ENCODE measurements at regions not wholly inside any gene's neighbourhood (a gene's known extent, or its start where the extent isn't known, plus 50 kb on each side); places are given as distances from the start of the nearest gene placed in this dataset.

DNA sequence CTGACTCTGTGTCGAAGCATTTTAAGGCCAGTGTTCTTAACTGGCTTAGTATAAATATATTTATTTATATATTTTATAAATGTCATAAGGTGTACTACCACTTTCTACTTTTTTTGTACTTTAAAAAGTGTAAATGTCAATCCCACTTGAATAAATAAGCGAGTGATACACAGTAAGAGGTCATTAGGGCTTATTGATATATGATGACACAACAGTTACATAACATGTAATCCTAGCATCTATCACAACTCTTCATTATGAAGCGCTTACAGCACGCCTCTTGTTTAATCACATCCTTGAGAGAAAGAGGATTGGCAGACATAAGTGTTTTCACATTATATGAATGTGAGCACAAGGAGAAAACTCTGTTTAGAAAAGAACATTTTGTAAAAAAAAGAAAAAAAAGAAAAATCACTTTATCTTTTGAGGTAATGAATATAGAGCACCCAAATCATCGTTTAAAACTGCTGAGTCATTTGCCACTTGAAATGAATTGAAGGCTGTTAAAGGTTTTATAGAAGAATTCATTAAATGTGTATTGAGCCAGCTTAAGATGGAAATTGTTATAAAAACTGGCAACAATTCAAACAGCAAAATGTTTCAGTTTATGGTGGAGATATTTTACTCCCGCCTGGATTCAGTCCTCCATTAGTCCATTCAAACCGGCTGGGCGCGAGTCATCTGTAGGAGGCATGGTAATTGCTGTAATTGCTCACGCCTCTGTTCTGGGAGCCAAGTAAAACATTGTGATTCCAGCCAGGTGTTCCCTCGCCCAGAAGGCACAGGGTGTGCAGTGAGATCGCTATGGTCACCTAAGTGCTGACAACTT is 627.3 kb upstream of the KIRREL3 start:
- no peak for DNase-seq

DNA sequence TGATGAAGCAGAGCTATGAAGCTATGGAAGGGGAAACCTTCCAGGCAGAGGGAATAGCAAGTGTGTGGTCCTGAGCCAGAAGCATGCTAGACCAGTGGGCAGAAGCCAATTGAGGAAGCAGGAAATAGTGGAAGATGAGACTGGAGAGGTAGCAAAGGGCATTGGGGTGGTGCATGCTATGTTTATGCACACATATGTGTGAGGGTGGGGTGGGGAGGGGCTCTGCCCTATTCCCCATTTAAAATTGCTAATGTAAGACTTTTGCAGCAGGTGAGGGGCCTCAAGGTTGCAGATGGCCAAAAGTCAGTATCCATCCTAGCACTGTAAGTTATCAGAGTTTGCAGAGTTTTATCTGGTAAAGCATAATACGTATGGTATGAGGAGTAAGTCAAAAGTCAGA is 626.6 kb upstream of the KIRREL3 start:
- no peak for DNase-seq

DNA sequence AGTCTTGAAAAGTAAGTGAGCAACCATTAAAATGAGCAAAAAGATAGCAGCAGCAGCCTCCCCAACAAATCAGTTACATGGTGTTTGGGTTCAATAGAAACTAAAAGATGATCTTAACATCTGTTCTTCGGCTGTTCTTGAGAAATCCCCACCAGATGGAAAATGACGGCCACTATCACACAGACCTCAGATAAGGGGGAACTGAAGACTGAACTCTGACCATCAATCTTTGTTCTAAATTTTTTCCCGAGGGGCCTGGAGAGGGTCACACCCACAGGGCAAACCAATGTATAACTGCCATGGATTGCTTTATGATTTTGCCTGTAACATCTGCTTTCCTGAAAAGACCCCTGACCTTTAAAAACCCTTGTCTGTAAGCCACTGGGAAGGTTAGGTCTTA is 624.8 kb upstream of the KIRREL3 start:
- no peak for DNase-seq

DNA sequence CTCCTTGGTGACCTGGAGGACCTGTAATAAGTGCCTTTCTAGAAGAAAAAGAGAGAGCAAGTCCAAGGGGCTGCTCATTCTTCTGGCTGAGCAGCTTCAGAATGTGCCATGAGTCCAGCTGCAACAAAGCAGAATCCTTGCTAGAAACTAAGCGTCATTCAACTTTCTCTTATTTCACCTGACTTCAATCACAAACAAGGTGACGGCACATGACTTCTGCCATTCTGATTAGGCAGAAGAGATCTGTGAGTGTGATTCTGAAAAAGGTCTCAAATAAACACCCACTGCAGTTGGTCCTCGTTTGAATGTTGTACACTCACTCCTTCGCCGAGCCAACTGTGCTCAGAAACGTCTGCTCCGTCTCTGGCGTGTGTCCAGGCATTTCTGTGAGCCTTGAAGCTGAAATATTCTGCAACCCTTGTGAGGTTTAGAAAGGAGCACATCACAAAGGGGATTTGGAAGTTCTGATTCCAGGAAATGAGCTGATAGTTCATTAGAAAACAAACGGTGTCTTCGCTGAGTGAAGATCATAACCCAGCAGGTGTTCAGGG is 623.8 kb upstream of the KIRREL3 start:
- no peak for DNase-seq

DNA sequence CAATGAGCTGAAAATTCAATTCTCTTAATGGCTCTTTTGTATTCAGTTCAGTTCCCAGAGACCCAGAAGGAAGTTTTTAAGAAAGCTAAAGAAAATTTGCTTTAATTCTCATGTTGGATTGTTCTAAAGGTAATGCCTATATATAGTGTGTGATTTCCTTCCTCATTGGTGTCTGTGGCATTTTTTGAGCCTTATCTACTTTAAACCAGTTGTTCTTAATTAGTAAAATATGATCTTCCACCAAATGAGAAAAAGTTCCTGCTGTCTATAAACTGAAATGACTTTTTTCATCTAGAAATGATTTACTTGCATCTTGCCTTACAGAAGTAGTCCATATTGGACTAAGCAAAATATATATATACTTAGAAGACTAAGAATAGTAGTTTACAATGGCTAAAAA is 622.1 kb upstream of the KIRREL3 start:
- no peak for DNase-seq

DNA sequence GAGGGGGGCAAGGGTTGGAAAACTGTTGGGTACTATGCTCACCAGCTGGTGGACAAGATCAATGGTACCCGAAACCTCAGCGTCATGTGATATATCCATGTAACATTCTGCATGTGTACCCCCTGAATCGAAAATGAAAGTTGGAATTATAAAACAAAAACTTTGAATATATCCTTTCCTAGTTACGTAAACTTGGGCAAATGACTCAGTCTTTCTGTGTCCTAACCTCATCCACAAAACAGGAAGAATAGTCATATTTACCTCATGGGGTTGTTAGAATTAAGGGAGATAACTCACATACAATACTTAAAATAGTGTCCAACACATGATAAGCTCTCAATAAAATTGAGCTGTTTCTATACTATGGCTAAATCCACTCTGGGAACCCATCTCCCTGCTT is 620.1 kb upstream of the KIRREL3 start:
- peak; percentile 1 to 13 for DNase-seq

DNA sequence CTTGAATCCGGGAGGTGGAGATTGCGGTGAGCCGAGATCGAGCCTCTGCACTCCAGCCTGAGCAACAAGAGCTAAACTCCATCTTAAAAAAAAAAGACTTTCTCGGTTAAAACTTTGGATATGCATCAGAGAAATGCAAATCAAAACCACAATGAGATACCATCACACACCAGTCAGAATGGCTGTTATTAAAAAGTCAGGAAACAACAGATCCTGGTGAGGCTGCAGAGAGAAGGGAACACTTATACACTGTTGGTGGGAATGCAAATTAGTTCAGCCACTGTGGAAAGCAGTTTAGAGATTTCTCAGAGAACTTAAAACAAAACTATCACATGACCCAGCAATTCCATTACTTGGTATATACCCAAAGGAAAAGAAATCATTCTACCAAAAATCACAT is 619.4 kb upstream of the KIRREL3 start:
- DNase-seq, result no peak

DNA sequence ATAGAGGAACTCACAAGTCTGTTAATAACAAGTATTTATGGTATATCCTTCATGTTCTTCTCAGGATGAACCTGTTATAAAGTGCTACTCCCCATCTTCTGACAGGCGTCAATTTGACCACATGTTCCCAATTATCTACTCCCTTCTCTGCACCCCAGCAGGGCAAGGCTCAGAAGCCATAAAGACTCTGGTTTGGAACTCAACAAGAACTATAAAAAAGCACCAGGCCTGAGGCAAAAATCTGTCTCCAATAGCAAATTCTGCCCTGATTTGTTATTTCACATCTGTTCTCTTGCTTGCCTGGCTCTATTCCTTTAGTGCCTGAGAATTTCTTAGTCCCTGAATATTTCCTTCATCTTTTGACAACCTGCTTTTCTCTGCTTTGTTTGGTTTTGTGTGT is 618.2 kb upstream of the KIRREL3 start:
- DNase-seq, result no peak

DNA sequence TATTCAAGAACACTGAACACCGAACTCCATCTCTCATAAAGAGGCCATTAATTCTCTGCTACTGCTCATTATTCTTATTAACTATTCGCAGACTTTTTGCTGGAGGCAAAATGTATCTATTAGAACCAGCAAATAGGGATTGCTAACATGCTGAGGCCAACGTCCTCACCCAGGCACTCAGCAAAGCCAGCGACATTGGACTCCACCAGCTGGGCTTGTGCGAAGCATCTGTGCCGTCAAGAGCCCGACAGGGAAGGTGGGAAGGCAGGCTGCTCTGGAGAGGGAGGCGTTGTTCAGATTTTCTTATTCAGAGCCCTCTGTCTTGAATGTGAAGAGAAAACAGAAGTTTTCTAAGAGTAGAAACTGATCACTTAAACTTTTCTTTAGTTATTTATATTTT is 615.6 kb upstream of the KIRREL3 start:
- no peak for DNase-seq

DNA sequence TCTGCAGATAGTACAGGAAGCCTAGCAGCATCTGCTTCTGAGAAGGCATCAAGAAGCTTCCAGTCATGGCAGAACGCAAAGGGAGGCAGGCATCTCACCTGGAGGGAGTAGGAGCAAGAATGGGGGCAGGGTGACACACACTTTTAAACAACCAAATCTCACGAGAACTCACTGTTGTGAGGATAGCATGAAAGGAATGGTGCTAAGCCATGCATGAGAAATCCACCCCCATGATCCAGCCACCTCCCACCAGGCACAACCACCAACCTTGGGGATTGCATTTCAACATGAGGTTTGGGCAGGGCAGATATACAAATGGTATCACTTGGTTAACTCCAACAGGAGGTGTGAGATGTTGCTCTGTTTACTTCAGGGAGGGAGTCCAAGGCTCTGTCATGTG is 612.0 kb upstream of the KIRREL3 start:
- DNase-seq, result no peak

DNA sequence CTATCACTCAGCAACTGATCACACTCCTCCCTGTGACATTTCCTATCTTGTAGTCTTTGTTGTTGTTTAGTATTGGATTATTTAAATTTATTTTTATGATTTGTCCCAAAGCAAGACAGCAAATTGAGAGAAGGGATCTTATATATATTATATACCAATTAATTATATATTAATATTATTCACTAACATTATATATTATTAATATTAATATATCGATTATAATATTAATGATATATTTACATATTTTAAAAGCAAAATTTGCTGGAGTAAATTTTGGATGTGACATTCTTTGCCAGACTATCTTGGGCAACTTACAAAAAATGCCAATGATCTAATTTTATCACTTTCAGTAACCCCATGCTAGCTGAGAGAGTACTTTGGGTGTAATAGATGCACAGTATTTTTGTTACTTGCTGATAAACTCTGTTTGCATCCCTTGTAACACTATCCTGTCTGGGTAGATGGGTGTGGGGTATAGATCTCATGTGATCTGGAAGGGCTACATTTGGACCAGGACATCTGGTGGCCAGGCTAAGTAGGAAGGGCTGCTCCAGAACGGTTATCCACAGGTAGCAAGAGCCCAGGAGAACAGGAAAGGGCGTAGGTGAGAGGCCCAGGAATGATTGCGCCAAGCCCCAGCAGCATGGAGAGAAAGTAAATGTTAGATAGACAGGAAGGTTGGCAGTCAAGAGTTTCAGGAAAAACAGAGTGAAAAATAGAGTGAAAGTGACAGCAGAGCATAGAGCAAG is 608.6 kb upstream of the KIRREL3 start:
- no peak for DNase-seq

DNA sequence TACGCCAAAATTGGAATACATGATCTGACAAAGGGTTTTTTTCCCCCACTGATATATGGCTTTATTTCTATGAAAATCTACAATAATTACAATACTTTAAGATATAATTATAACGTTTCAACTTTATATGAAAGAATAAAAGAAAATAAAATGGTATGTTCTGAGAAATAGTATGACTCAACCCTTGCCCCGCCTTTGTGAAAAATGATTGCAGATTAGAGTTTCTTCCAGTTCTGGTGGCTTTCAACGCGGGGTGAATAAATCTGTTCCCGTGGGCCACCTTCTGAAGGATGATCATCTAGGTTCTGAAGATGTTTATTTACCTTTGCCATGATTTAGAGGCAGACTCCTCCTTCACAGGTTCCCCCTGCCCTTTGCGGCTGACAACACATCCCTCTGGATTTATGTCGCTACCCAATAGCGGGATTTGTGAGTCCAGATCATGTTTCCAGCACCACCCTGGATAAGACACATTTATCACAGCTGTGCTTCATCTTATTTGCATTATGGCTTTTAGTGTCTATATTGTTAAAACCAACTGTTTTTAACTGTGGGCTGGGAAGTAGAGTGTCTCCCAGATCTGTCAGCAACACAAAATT is 607.0 kb upstream of the KIRREL3 start:
- DNase-seq, result no peak

DNA sequence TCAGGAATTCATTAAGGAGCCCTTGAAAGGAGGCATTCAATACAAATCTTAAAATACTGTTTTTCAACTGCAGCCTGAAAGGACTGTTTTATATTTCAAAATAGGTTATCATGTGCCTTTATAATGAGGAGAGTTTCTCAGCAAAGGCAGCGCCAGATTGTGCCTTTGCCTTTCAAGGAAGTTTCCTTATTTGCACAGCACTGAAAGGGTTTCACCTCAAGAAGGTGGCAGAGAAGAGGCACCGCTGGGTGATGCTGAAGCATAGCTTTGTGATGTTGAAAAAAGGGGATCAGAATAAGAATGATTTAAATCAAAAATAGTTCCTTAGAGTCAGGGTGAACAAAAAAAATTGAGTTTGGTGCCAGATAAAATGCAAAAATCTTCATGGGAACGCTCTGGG is 601.0 kb upstream of the KIRREL3 start:
- no peak for DNase-seq

DNA sequence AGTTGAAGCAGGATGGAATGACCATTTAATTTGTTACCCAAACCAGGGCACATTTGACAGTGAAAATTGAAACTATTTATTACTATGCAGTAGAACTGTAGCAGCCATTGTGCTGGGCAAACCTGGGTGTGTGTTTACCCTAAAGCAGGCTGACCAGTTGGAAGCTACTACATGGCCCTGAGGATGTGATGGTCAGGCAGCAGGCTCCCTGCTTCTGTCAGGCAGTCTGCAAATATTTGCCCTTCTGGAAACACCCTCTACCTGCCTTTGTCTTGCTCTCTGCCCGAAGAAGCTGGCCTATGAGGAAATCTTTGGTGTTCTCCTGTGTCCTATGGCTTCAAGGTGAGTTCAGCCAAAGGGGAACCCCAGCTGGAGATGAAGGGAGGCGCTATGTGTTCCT is 600.1 kb upstream of the KIRREL3 start:
- no peak for DNase-seq

DNA sequence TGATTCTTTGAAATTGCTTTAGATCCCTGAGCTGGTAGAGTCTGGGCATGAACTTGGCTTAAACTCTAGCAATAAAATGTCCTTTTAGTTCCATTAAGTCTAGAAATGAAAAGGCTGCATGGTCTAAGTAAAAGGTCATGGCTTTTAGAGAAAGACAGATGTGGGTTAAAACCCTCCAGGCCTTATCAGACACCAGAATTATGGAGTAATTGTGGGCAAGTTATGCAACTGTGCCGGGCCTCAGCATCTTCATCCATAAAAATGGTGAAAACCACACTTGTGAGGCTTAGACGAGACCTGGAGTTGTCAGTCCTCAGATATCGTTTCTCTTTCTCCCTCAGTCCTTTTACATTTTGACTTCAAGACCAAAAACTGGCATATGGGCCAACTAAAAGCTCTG is 597.9 kb upstream of the KIRREL3 start:
- DNase-seq, result no peak

DNA sequence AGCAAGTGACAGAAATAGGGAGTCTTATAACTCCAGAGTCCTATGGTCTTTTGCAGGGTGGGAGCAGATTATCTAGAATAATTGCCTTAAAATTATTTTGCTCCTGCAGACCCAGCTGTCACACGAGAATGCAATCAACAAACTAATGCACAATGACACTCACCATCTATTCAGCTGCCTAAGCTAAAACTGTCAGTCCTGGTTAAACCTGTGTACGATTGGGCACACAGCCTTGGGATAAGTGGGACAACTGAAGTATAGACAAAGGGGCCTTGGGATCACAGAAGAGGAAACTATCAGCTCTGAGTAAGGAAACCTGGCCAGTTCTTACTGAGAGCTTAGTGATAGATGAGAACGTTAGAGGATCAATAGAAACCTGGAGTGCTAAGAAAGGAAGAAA is 595.9 kb upstream of the KIRREL3 start:
- no peak for DNase-seq

DNA sequence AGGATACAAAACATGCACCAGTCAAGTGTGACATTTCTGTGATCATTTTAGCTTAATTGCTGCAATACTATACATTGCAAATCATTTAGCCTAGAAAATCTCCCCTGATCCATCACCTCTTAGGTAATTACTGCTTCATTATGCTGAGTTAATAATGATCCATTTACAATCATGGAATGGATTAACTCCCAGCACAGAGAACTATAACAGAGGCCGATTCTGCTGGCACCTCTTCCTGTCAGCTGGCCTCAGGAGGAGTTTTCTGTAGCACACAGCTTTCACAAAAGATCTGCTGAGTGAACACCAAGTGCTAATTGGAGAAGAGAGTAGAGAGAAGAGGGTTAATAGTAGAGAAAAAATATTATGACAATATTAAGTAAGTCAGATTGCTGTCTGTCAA is 591.8 kb upstream of the KIRREL3 start:
- no peak for DNase-seq

DNA sequence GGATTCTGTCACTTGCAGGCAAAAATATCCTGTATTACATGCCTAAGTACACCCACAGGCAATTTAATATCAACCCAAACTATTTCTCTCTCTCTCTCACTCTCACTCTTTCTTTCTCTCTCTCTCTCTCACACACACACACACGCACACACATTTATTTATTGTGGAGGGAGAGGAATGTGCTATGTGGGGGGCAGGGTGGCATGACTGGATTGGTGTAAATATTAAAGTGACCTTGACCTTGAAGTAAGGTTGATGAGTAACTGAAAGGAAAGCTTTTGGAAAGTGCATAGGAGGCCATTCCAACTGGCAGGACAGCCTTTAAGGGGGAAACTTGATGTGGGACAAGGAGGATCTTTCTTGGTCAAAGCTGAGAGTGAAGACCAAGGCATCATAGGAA is 589.7 kb upstream of the KIRREL3 start:
- DNase-seq, result no peak

DNA sequence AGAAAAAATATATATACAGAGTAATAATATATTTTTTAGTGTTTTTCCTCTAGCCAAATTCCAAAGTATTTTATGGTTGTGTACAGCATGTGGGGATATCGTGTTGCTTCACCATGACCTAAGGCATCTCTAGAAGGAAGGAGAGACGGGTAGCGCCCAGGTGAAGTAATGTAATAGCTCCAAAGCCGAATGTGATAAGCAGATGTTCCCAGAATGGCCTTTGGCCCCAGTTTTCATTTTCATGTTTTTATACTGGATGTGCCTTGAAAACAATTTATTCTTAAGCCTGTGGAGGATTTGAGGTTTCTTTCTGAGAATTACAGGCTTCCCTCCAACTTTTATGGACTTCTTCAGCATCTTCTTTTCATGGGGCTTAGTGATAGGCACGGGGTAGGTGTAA is 587.9 kb upstream of the KIRREL3 start:
- DNase-seq, result no peak

DNA sequence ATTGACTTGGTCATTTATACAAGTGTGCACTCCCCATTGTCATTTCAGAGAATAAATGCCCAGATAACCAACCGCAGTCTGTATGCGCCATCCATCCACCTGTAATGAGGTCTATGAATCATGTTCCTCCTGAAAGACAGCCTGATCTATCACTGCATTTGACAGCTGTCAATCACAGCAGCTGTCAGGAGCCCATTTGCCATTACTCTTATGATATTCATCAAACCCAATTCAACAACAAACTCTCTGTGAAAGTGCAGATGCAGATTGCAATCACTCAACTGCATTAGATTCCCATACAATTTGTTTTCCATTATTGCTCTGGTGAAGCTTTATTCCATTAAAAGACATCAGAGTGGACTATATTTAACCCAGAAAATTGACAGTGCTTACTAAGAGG is 586.9 kb upstream of the KIRREL3 start:
- no peak for DNase-seq

DNA sequence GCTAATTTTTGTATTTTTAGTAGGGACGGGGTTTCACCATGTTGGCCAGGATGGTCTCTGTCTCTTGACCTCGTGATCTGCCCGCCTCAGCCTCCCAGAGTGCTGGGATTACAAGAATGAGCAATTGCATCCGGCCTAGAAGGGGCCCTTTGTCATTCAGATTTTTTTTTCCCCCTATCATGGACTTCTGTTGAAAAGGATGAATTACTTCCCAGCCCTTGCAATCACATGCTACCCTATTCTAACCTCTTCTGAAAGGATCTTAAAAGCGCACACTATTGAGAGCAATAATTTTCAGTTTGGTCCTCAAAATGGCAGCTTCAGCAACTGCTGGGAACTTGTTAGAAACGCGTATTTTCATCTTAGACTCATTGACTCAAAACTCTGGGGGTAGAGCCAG is 575.6 kb upstream of the KIRREL3 start:
- DNase-seq, result no peak

DNA sequence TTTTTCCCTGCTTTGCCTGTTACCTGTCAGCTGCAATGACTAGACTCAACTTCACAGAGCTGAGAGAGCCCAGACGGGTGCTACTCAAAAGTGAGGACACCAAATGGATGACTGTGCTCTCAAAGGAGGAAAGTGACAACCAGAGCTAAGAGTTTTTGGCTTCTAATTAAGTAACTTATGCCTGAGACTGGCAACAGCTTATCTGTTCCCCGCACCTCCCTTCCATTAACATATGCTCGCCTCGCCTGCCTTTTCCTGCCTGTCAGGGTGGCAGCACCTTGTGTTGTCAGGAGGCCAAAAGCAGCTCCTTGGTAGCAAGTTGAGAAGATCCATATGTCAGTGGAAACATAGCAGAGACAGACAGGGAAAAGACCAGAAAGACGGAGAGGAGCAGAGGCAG is 573.9 kb upstream of the KIRREL3 start:
- DNase-seq, result no peak

DNA sequence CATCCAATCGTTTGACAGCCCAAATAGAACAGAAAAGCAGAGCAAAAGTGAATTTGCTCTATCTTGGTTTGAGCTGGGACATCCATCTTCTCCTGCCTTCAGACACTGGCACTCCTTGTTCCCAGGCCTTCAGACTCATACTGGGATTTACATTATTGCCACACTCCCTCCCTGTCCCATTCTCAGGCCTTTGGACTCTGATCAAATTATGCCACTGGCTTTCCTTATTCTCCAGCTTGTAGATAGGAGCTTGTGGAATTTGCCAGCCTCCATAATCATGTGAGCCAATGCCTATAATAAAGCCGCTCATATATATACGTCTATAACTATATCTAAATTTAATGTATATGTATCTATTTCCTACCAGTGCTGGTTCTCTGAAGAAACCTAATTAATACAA is 568.3 kb upstream of the KIRREL3 start:
- DNase-seq, result no peak

All from inflammatory macrophage (primary cell).